Calu3 (cell line): ENCODE measurements at regions not wholly inside any gene's neighbourhood (a gene's known extent, or its start where the extent isn't known, plus 50 kb on each side); places are given as distances from the start of the nearest gene placed in this dataset.

Experiments used
- BruUV-seq: library from RNA; stranded (reverse); fragments of 400-500 nt; replicated peaks from 2 replicates; lab custom pipeline; 2021; lab: Mats Ljungman, UMichigan
- CTCF ChIA-PET: fragments of 300-600 bp; sonication (Branson Sonifier 250); formaldehyde crosslinking; loops from one replicate; lab custom pipeline; 2022; ENCODE audit warnings: antibody characterized with exemption; lab: Charles Lee
- DNase-seq: peaks from one replicate; pipeline ENCODE4 v3.0.0; 2022
- H3K27ac Mint-ChIP-seq: one replicate; pipeline ENCODE4 v1.8.0; 2022; ENCODE audit warnings: mixed read lengths; ENCODE audit not compliant: unreplicated experiment
- H3K27me3 Mint-ChIP-seq: one replicate; pipeline ENCODE4 v1.8.0; 2022; ENCODE audit warnings: mixed read lengths; ENCODE audit not compliant: unreplicated experiment
- H3K36me3 Mint-ChIP-seq: one replicate; pipeline ENCODE4 v1.8.0; 2022; ENCODE audit warnings: mild to moderate bottlenecking, moderate library complexity, mixed read lengths; ENCODE audit not compliant: insufficient read depth, unreplicated experiment
- H3K4me1 Mint-ChIP-seq: one replicate; pipeline ENCODE4 v1.8.0; 2022; ENCODE audit warnings: mild to moderate bottlenecking, low read depth, mixed read lengths; ENCODE audit not compliant: unreplicated experiment
- H3K4me3 Mint-ChIP-seq: one replicate; pipeline ENCODE4 v1.8.0; 2022; ENCODE audit warnings: mild to moderate bottlenecking, low read depth, moderate library complexity, mixed read lengths; ENCODE audit not compliant: unreplicated experiment
- H3K9me3 Mint-ChIP-seq: one replicate; pipeline ENCODE4 v1.8.0; 2022; ENCODE audit warnings: low read depth, mixed read lengths; ENCODE audit not compliant: unreplicated experiment
- intact Hi-C: fragments of 100-400 bp; cut with micrococcal nuclease; formaldehyde crosslinking; loops from one replicate; pipeline ENCODE4 v1.10.0; 2022; ENCODE audit not compliant: unreplicated experiment
- TF ChIP-seq, protein P1 (sequence below): fragments of 200-600 bp; IDR thresholded peaks from one replicate; pipeline ENCODE4 v1.8.0; 2022; ENCODE audit warnings: antibody characterized with exemption; ENCODE audit not compliant: unreplicated experiment

DNA sequence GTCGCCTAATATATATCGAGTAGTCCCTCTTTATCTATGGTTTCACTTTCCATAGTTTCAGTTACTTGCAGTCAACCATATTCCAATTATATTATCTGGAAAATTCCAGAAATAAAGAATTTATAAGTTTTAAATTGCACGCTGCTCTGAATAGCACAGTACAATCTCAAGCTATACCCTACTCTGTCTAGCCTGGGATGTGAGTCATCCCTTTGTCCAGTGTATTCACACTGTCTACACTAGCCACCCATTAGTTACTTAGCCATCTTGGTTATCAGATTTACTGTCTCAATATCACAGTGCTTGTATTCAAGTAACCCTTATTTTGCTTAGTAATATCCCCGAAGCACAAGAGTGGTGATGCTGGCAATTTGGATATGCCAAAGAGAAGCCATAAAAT is 72.1 kb upstream of the EOMES start:
- DNase-seq = no peak
- Mint-ChIP-seq H3K27me3 (no peaks in the 10 kb centered on the region), H3K4me1 (no peaks in the 10 kb centered on the region), H3K9me3 (no peaks in the 10 kb centered on the region), H3K4me3 (no peak overlapping the region), H3K36me3 (no peaks in the 10 kb centered on the region), H3K27ac (no peak overlapping the region)
- TF ChIP-seq, protein P1, sequence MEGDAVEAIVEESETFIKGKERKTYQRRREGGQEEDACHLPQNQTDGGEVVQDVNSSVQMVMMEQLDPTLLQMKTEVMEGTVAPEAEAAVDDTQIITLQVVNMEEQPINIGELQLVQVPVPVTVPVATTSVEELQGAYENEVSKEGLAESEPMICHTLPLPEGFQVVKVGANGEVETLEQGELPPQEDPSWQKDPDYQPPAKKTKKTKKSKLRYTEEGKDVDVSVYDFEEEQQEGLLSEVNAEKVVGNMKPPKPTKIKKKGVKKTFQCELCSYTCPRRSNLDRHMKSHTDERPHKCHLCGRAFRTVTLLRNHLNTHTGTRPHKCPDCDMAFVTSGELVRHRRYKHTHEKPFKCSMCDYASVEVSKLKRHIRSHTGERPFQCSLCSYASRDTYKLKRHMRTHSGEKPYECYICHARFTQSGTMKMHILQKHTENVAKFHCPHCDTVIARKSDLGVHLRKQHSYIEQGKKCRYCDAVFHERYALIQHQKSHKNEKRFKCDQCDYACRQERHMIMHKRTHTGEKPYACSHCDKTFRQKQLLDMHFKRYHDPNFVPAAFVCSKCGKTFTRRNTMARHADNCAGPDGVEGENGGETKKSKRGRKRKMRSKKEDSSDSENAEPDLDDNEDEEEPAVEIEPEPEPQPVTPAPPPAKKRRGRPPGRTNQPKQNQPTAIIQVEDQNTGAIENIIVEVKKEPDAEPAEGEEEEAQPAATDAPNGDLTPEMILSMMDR = no peak
- intact Hi-C loops = no loop called here
- CTCF ChIA-PET = interaction anchor here (0.5 kb wide), 1 partner anchor 211 kb away, joined by 3 read pairs; no protein-coding TSS in a partner anchor
- no TSS peak for BruUV-seq

DNA sequence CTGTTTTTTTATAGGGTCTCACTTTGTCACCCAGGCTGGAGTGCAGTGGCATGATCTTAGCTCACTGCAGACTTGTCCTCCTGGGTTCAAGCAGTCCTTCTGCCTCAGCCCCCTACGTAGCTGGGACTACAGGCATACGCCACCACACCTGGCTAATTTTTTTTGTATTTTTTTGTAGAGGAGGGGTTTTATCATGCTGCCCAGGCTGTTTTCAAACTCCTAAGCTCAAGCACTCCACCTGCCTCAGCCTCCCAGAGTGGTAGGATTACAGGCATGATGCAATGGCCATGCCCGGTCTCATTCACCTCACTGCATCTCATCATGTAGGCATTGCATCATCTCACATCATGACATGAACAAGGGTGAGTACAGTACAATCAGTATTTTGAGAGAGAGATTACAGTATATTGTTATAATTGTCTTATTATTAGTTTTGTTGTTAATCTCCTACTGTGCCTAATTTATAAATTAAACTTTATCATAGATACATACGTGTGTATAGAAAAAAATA is 74.3 kb upstream of the EOMES start:
- no peak for DNase-seq
- BruUV-seq = no TSS peak
- intact Hi-C loops = no loop called here
- H3K36me3 Mint-ChIP-seq = no peaks in the 10 kb centered on the region
- TF ChIP-seq, protein P1 = no peak
- no peaks in the 10 kb centered on the region for H3K4me1 Mint-ChIP-seq
- no peak overlapping the region for H3K27ac Mint-ChIP-seq
- no peak overlapping the region for H3K4me3 Mint-ChIP-seq
- CTCF ChIA-PET = no interaction called here
- no peaks in the 10 kb centered on the region for H3K9me3 Mint-ChIP-seq
- no peaks in the 10 kb centered on the region for H3K27me3 Mint-ChIP-seq

DNA sequence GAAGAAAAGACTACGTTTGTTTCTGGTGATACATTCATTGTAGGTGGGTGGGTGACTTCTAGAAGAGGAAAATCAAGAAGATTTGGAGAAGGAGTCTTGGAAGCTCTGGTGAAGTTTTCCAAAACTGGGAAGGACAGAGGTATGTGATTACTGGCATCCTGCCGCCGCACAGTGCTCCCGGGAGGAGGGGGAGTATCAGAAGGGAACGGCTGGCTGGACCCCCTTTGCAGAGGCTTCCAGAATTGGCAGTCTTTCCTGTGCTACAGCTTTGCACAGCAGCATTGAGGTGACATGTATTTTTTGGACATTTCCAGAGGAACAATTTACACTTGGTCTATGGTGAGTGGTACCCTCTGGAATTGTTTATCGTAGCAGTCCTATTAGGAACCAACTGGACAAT is 75.7 kb upstream of the EOMES start:
- intact Hi-C loops = no loop called here
- Mint-ChIP-seq H3K4me1 (no peaks in the 10 kb centered on the region), H3K4me3 (no peak overlapping the region), H3K27me3 (no peaks in the 10 kb centered on the region), H3K27ac (no peak overlapping the region), H3K36me3 (no peaks in the 10 kb centered on the region), H3K9me3 (no peaks in the 10 kb centered on the region)
- no peak for DNase-seq
- BruUV-seq = no TSS peak
- TF ChIP-seq, protein P1 = no peak
- CTCF ChIA-PET = interaction anchor here (0.7 kb wide), 1 partner anchor 217 kb away, joined by 3 read pairs; no protein-coding TSS in a partner anchor

DNA sequence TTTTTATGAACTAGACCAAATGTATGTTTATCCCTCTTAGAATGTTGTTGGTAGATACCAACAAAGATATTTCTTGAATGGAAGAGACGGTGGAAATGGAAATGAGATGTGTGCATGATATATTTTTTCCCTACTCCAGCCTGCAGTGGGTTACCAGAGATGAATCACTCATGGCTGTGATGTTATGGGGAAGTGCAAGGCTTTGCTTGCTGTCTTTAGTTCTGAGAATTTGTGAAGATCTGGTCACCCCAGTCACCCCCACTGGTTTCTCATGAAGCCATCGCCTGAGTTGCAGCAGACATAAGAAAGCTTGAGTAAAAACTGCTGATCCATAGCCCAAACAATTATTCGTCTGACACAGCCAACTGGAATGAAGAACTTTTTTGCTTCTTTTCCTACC is 78.1 kb upstream of the EOMES start:
- CTCF ChIA-PET = no interaction called here
- TF ChIP-seq, protein P1 = no peak
- Mint-ChIP-seq H3K4me1 (no peaks in the 10 kb centered on the region), H3K27me3 (no peaks in the 10 kb centered on the region), H3K27ac (no peak overlapping the region), H3K9me3 (no peaks in the 10 kb centered on the region), H3K36me3 (no peaks in the 10 kb centered on the region), H3K4me3 (no peak overlapping the region)
- intact Hi-C loops = no loop called here
- no TSS peak for BruUV-seq
- no peak for DNase-seq
